ENCODE measurements at regions not wholly inside any gene's neighbourhood (a gene's known extent, or its start where the extent isn't known, plus 50 kb on each side); places are given as distances from the start of the nearest gene placed in this dataset.
"Not testable (repeated sequence)": the region's sequence is repeated elsewhere in the genome, so short reads cannot be mapped to it uniquely, and the experiment has no call there.

DNA sequence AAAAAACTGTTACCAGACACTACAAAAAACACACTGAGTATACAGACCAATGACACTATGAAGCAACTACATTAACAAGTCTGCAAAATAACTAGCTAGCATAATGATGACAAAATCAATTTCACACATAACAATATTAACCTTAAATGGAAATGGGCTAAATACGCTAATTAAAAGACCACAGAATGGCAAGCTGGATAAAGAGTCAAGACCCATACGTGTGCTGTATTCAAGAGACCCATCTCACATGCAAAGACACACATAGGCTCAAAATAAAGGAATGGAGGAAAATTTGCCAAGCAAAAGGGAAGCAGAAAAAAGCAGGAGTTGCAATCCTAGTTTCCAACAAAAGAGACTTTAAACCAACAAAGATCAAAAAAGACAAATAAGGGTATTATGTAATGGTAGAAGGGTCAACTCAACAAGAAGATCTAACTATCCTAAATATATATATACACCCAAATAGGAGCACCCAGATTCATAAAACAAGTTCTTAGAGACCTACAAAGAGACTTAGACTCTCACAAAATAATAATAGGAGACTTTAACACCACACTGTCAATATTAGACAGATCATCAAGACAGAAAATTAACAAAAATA lies 158.6 kb downstream of the ALDH8A1 start:
- TF ChIP-seq, protein P1, sequence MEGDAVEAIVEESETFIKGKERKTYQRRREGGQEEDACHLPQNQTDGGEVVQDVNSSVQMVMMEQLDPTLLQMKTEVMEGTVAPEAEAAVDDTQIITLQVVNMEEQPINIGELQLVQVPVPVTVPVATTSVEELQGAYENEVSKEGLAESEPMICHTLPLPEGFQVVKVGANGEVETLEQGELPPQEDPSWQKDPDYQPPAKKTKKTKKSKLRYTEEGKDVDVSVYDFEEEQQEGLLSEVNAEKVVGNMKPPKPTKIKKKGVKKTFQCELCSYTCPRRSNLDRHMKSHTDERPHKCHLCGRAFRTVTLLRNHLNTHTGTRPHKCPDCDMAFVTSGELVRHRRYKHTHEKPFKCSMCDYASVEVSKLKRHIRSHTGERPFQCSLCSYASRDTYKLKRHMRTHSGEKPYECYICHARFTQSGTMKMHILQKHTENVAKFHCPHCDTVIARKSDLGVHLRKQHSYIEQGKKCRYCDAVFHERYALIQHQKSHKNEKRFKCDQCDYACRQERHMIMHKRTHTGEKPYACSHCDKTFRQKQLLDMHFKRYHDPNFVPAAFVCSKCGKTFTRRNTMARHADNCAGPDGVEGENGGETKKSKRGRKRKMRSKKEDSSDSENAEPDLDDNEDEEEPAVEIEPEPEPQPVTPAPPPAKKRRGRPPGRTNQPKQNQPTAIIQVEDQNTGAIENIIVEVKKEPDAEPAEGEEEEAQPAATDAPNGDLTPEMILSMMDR (IDR thresholded peaks at IDR 0.05), result not testable (repeated sequence)
- not testable (repeated sequence) for TF ChIP-seq POLR2A, POLR2AphosphoS5 (IDR thresholded peaks at IDR 0.05)

Data from transverse colon (tissue), 4 donors.